ENCODE measurements at regions not wholly inside any gene's neighbourhood (a gene's known extent, or its start where the extent isn't known, plus 50 kb on each side); places are given as distances from the start of the nearest gene placed in this dataset.

DNA sequence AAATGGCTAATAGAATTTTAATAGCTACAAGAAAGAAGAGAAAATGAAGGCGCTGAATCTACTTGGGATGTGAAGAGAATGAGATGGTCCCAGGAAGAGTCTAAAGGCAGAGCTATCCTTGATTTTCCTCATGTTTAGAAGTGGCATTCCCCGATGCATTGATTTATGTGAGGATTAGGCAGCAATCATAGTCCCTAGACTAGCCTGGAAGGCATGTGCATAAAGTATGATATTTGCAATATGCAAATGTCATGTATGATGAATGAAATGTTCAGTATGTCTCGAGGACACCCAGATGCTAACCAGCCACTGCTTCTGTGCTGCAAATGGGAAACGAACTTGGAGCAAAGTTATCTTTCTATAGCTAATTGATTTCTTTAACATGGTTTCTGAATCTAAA lies 641.5 kb upstream of the PLXNA2 start:
- no peak overlapping the region for H3K4me3 ChIP-seq (ENCODE audit: low read depth, low read length)
- TF ChIP-seq, protein P1, sequence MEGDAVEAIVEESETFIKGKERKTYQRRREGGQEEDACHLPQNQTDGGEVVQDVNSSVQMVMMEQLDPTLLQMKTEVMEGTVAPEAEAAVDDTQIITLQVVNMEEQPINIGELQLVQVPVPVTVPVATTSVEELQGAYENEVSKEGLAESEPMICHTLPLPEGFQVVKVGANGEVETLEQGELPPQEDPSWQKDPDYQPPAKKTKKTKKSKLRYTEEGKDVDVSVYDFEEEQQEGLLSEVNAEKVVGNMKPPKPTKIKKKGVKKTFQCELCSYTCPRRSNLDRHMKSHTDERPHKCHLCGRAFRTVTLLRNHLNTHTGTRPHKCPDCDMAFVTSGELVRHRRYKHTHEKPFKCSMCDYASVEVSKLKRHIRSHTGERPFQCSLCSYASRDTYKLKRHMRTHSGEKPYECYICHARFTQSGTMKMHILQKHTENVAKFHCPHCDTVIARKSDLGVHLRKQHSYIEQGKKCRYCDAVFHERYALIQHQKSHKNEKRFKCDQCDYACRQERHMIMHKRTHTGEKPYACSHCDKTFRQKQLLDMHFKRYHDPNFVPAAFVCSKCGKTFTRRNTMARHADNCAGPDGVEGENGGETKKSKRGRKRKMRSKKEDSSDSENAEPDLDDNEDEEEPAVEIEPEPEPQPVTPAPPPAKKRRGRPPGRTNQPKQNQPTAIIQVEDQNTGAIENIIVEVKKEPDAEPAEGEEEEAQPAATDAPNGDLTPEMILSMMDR (IDR thresholded peaks at IDR 0.05; ENCODE audit: low read depth, low read length): no peak
- no peak overlapping the region for H3K27ac ChIP-seq
- H3K27me3 ChIP-seq (ENCODE audit: insufficient read depth, low read depth, severe bottlenecking): no peaks in the 10 kb centered on the region
- no peaks in the 10 kb centered on the region for H3K9me3 ChIP-seq (ENCODE audit: severe bottlenecking)
- H3K36me3 ChIP-seq: no peaks in the 10 kb centered on the region
- DNase-seq: no peak

DNA sequence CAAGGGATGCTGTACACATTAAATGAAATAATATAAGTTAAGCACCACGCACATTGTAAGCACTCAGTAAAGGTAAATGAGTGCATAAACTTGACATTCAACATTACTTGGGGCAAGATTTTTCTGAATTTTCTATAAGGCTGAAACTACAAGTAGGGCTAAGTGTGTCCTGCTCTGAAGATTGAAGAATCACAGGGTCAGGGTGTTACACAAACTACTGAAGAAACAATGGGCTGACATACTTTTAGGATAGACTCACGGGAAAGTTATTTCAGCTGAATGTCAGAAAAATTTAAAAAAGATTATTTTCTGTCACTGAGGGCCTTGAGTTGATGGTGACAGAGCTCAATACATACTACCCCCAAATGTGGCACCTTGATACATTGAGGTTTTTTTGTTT lies 644.2 kb upstream of the PLXNA2 start:
- H3K4me3 ChIP-seq (ENCODE audit: low read depth, low read length): no peak overlapping the region
- H3K27ac ChIP-seq: no peak overlapping the region
- TF ChIP-seq, protein P1 (IDR thresholded peaks at IDR 0.05; ENCODE audit: low read depth, low read length): no peak
- no peaks in the 10 kb centered on the region for H3K27me3 ChIP-seq (ENCODE audit: insufficient read depth, low read depth, severe bottlenecking)
- H3K9me3 ChIP-seq (ENCODE audit: severe bottlenecking): no peaks in the 10 kb centered on the region
- DNase-seq: no peak
- H3K36me3 ChIP-seq: no peaks in the 10 kb centered on the region

DNA sequence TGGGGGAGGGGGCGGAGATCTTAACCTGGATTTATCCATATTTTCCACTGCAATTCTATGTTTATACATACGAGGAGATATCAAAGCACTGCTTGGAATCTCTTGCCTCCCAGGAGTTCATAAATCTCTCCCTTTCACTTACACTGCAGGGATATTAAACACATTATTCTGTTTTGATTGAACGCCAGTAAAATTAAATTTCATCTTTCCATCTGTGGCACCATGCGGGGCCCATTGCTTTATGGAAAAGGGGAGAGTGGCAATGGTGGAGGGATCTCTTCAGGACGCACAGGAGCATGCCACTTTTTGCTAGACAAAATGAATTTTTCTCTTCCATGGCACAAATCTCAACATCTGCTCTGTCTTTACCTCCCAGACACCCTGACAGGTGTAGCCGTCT lies 648.0 kb upstream of the PLXNA2 start:
- H3K4me3 ChIP-seq (ENCODE audit: low read depth, low read length): peak overlapping the region; percentile 27
- no peaks in the 10 kb centered on the region for H3K9me3 ChIP-seq (ENCODE audit: severe bottlenecking)
- H3K27me3 ChIP-seq (ENCODE audit: insufficient read depth, low read depth, severe bottlenecking): no peaks in the 10 kb centered on the region
- peak overlapping the region; percentile 89 for H3K27ac ChIP-seq
- H3K36me3 ChIP-seq: no peaks in the 10 kb centered on the region
- TF ChIP-seq, protein P1 (IDR thresholded peaks at IDR 0.05; ENCODE audit: low read depth, low read length): no peak
- no peak for DNase-seq

DNA sequence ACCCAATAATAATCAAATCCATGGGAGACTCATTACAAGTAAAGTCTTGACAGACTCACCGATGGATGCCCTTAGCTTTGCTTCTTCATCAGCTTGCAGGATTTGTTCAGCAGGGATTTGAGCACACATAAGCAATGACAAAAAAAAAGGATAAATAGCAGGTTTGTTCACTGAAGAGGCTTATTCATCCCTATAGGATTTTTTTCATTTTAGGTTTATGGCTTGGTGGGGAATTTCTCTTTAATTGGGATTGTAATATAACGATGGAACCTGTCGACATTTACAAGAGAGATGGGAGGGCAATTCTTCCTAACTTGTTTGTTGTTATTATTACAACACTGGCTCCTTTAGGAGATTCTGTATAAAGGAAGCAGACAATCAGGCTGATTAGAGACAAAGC lies 649.1 kb upstream of the PLXNA2 start:
- Histone ChIP-seq H3K4me3 (ENCODE audit: low read depth, low read length) (peak overlapping the region; percentile 31), H3K27ac (peak overlapping the region; percentile 89), H3K36me3 (no peaks in the 10 kb centered on the region), H3K27me3 (ENCODE audit: insufficient read depth, low read depth, severe bottlenecking) (no peaks in the 10 kb centered on the region), H3K9me3 (ENCODE audit: severe bottlenecking) (no peaks in the 10 kb centered on the region)
- DNase-seq: no peak
- TF ChIP-seq, protein P1 (IDR thresholded peaks at IDR 0.05; ENCODE audit: low read depth, low read length): no peak

DNA sequence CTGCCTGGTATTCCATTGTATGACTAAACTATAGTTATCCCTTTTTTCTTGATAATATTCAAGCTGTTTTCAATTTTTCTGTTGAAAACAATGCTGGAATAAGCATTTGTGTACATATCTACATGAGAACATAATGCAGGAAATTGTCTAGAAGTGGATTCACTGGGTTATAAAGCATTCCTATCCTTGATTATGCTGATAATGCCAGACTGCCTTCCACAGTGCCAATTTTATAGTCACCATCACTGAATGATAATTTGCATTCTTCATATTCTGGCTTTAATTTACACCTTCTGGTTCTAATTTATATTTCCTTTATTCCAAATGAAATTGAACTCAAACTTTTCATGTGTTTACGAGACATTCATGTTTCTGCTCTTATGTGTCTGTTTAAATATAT lies 651.0 kb upstream of the PLXNA2 start:
- H3K27me3 ChIP-seq (ENCODE audit: insufficient read depth, low read depth, severe bottlenecking): no peaks in the 10 kb centered on the region

DNA sequence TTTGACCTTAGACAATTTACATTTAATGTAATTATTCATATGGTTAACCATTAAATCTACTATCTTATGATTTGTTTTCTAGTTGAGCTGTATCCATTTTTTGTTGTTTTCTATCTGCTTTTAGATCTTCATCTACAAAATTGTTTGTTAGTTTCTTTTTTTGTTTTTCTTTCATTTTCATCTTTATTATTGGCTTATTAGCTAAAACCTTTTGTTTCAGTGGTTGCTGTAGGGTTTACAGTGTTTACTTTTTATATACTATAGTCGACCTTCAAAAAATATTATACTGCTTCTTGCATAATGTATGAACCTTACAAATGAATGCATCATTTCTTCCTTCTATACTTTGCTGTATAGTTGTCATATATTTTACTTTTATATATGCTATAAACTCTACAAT lies 651.6 kb upstream of the PLXNA2 start:
- H3K4me3 ChIP-seq (ENCODE audit: low read depth, low read length): no peak overlapping the region
- no peak for DNase-seq
- H3K27ac ChIP-seq: no peak overlapping the region
- H3K27me3 ChIP-seq (ENCODE audit: insufficient read depth, low read depth, severe bottlenecking): no peaks in the 10 kb centered on the region
- no peaks in the 10 kb centered on the region for H3K9me3 ChIP-seq (ENCODE audit: severe bottlenecking)
- H3K36me3 ChIP-seq: no peaks in the 10 kb centered on the region
- TF ChIP-seq, protein P1 (IDR thresholded peaks at IDR 0.05; ENCODE audit: low read depth, low read length): no peak

More for the DNA sequence above, 651.0 kb upstream of the PLXNA2 start:
- H3K36me3 ChIP-seq: no peaks in the 10 kb centered on the region
- TF ChIP-seq, protein P1 (IDR thresholded peaks at IDR 0.05; ENCODE audit: low read depth, low read length): no peak
- H3K4me3 ChIP-seq (ENCODE audit: low read depth, low read length): no peak overlapping the region
- no peaks in the 10 kb centered on the region for H3K9me3 ChIP-seq (ENCODE audit: severe bottlenecking)
- H3K27ac ChIP-seq: no peak overlapping the region
- DNase-seq: no peak

Measured in WERI-Rb-1 (cell line).